ENCODE measurements at regions not wholly inside any gene's neighbourhood (a gene's known extent, or its start where the extent isn't known, plus 50 kb on each side); places are given as distances from the start of the nearest gene placed in this dataset.
A peak's percentile ranks its signal among the peaks of the same experiment; 100 is the strongest.

GRCh38 chr3:3745693-3746092 lies 53.5 kb upstream of the LRRN1 start:
- no peaks in the 10 kb centered on the region for H3K27me3 ChIP-seq (ENCODE audit: control insufficient read depth, insufficient read depth, low read length)
- DNase-seq (ENCODE audit: low read depth in 4 of 6, low spot score in 6 of 6), result no peak
- no peaks in the 10 kb centered on the region for H3K9me3 ChIP-seq (ENCODE audit: control insufficient read depth, insufficient read depth, low read length)
- no peak overlapping the region for H3K27ac ChIP-seq (ENCODE audit: low read depth, low read length)
- no CpG with 5 or more reads among the region's 1 CpG for WGBS (ENCODE audit: insufficient coverage)
- H3K36me3 ChIP-seq (ENCODE audit: control insufficient read depth, insufficient read depth, low read length), result no peaks in the 10 kb centered on the region
- peaks cover 3% of the 10 kb centered on the region for H3K4me1 ChIP-seq (ENCODE audit: control insufficient read depth, insufficient read depth, low read length)
- no peak overlapping the region for H3K4me3 ChIP-seq (ENCODE audit: low read depth, low read length)

GRCh38 chr3:3744826-3745225 lies 54.4 kb upstream of the LRRN1 start:
- H3K4me3 ChIP-seq (ENCODE audit: low read depth, low read length), result no peak overlapping the region
- peaks cover 3% of the 10 kb centered on the region for H3K4me1 ChIP-seq (ENCODE audit: control insufficient read depth, insufficient read depth, low read length)
- no peak for DNase-seq (ENCODE audit: low read depth in 4 of 6, low spot score in 6 of 6)
- no peak overlapping the region for H3K27ac ChIP-seq (ENCODE audit: low read depth, low read length)
- no peaks in the 10 kb centered on the region for H3K9me3 ChIP-seq (ENCODE audit: control insufficient read depth, insufficient read depth, low read length)
- WGBS (ENCODE audit: insufficient coverage), result no CpG with 5 or more reads among the region's 6 CpGs
- H3K27me3 ChIP-seq (ENCODE audit: control insufficient read depth, insufficient read depth, low read length), result no peaks in the 10 kb centered on the region
- H3K36me3 ChIP-seq (ENCODE audit: control insufficient read depth, insufficient read depth, low read length), result no peaks in the 10 kb centered on the region

GRCh38 chr3:3743754-3744153 lies 55.5 kb upstream of the LRRN1 start:
- no peak overlapping the region for H3K4me3 ChIP-seq (ENCODE audit: low read depth, low read length)
- H3K36me3 ChIP-seq (ENCODE audit: control insufficient read depth, insufficient read depth, low read length), result no peaks in the 10 kb centered on the region
- 93% methylated on average over 2 of the region's 3 CpGs for WGBS (ENCODE audit: insufficient coverage)
- peaks cover 3% of the 10 kb centered on the region for H3K4me1 ChIP-seq (ENCODE audit: control insufficient read depth, insufficient read depth, low read length)
- DNase-seq (ENCODE audit: low read depth in 4 of 6, low spot score in 6 of 6), result no peak
- no peaks in the 10 kb centered on the region for H3K27me3 ChIP-seq (ENCODE audit: control insufficient read depth, insufficient read depth, low read length)
- H3K9me3 ChIP-seq (ENCODE audit: control insufficient read depth, insufficient read depth, low read length), result no peaks in the 10 kb centered on the region
- no peak overlapping the region for H3K27ac ChIP-seq (ENCODE audit: low read depth, low read length)

- WGBS (ENCODE audit: insufficient coverage), result 71% methylated on average over 1 of the region's 4 CpGs
- H3K9me3 ChIP-seq (ENCODE audit: control insufficient read depth, insufficient read depth, low read length), result no peaks in the 10 kb centered on the region
- DNase-seq (ENCODE audit: low read depth in 4 of 6, low spot score in 6 of 6), result no peak
- no peaks in the 10 kb centered on the region for H3K36me3 ChIP-seq (ENCODE audit: control insufficient read depth, insufficient read depth, low read length)
- no peak overlapping the region for H3K27ac ChIP-seq (ENCODE audit: low read depth, low read length)
- no peak overlapping the region for H3K4me3 ChIP-seq (ENCODE audit: low read depth, low read length)
- peaks cover 3% of the 10 kb centered on the region for H3K4me1 ChIP-seq (ENCODE audit: control insufficient read depth, insufficient read depth, low read length)
- H3K27me3 ChIP-seq (ENCODE audit: control insufficient read depth, insufficient read depth, low read length), result no peaks in the 10 kb centered on the region
Observed at GRCh38 chr3:3740061-3740460, 59.2 kb upstream of the LRRN1 start.

- 28% methylated on average over 7 of the region's 9 CpGs for WGBS (ENCODE audit: insufficient coverage)
- no peaks in the 10 kb centered on the region for H3K36me3 ChIP-seq (ENCODE audit: control insufficient read depth, insufficient read depth, low read length)
- H3K27me3 ChIP-seq (ENCODE audit: control insufficient read depth, insufficient read depth, low read length), result no peaks in the 10 kb centered on the region
- peak; percentile 13 to 88 (median 30) for DNase-seq (ENCODE audit: low read depth in 4 of 6, low spot score in 6 of 6)
- H3K27ac ChIP-seq (ENCODE audit: low read depth, low read length), result no peak overlapping the region
- peaks cover 3% of the 10 kb centered on the region for H3K4me1 ChIP-seq (ENCODE audit: control insufficient read depth, insufficient read depth, low read length)
- no peak overlapping the region for H3K4me3 ChIP-seq (ENCODE audit: low read depth, low read length)
- H3K9me3 ChIP-seq (ENCODE audit: control insufficient read depth, insufficient read depth, low read length), result no peaks in the 10 kb centered on the region
Observed at GRCh38 chr3:3739330-3740060, 59.7 kb upstream of the LRRN1 start.

- no peak for DNase-seq (ENCODE audit: low read depth in 4 of 6, low spot score in 6 of 6)
- Histone ChIP-seq H3K27me3 (ENCODE audit: control insufficient read depth, insufficient read depth, low read length) (no peaks in the 10 kb centered on the region), H3K36me3 (ENCODE audit: control insufficient read depth, insufficient read depth, low read length) (no peaks in the 10 kb centered on the region), H3K4me3 (ENCODE audit: low read depth, low read length) (no peak overlapping the region), H3K4me1 (ENCODE audit: control insufficient read depth, insufficient read depth, low read length) (peaks cover 3% of the 10 kb centered on the region), H3K9me3 (ENCODE audit: control insufficient read depth, insufficient read depth, low read length) (no peaks in the 10 kb centered on the region), H3K27ac (ENCODE audit: low read depth, low read length) (no peak overlapping the region)
- WGBS (ENCODE audit: insufficient coverage), result 20% methylated on average over 1 of the region's 2 CpGs
Observed at GRCh38 chr3:3737531-3737930, 61.7 kb upstream of the LRRN1 start.

GRCh38 chr3:3735919-3736318 lies 63.3 kb upstream of the LRRN1 start:
- Histone ChIP-seq H3K4me3 (ENCODE audit: low read depth, low read length) (no peak overlapping the region), H3K27me3 (ENCODE audit: control insufficient read depth, insufficient read depth, low read length) (no peaks in the 10 kb centered on the region), H3K4me1 (ENCODE audit: control insufficient read depth, insufficient read depth, low read length) (no peaks in the 10 kb centered on the region), H3K36me3 (ENCODE audit: control insufficient read depth, insufficient read depth, low read length) (no peaks in the 10 kb centered on the region), H3K27ac (ENCODE audit: low read depth, low read length) (no peak overlapping the region), H3K9me3 (ENCODE audit: control insufficient read depth, insufficient read depth, low read length) (no peaks in the 10 kb centered on the region)
- 100% methylated on average over 1 of the region's 1 CpG for WGBS (ENCODE audit: insufficient coverage)
- DNase-seq (ENCODE audit: low read depth in 4 of 6, low spot score in 6 of 6), result no peak

- DNase-seq (ENCODE audit: low read depth in 4 of 6, low spot score in 6 of 6), result no peak
- no peak overlapping the region for H3K27ac ChIP-seq (ENCODE audit: low read depth, low read length)
- no peaks in the 10 kb centered on the region for H3K36me3 ChIP-seq (ENCODE audit: control insufficient read depth, insufficient read depth, low read length)
- no peaks in the 10 kb centered on the region for H3K4me1 ChIP-seq (ENCODE audit: control insufficient read depth, insufficient read depth, low read length)
- 99% methylated on average over 6 of the region's 6 CpGs for WGBS (ENCODE audit: insufficient coverage)
- H3K4me3 ChIP-seq (ENCODE audit: low read depth, low read length), result no peak overlapping the region
- H3K9me3 ChIP-seq (ENCODE audit: control insufficient read depth, insufficient read depth, low read length), result no peaks in the 10 kb centered on the region
- no peaks in the 10 kb centered on the region for H3K27me3 ChIP-seq (ENCODE audit: control insufficient read depth, insufficient read depth, low read length)
Observed at GRCh38 chr3:3734881-3735280, 64.3 kb upstream of the LRRN1 start.

GRCh38 chr3:3729261-3729660 lies 70.0 kb upstream of the LRRN1 start:
- no CpG with 5 or more reads among the region's 4 CpGs for WGBS (ENCODE audit: insufficient coverage)
- no peak overlapping the region for H3K4me3 ChIP-seq (ENCODE audit: low read depth, low read length)
- DNase-seq (ENCODE audit: low read depth in 4 of 6, low spot score in 6 of 6), result peak in 1 of 6 donors; percentile 28
- no peaks in the 10 kb centered on the region for H3K27me3 ChIP-seq (ENCODE audit: control insufficient read depth, insufficient read depth, low read length)
- H3K36me3 ChIP-seq (ENCODE audit: control insufficient read depth, insufficient read depth, low read length), result no peaks in the 10 kb centered on the region
- no peaks in the 10 kb centered on the region for H3K9me3 ChIP-seq (ENCODE audit: control insufficient read depth, insufficient read depth, low read length)
- H3K4me1 ChIP-seq (ENCODE audit: control insufficient read depth, insufficient read depth, low read length), result no peaks in the 10 kb centered on the region
- no peak overlapping the region for H3K27ac ChIP-seq (ENCODE audit: low read depth, low read length)

GRCh38 chr3:3726549-3726948 lies 72.7 kb upstream of the LRRN1 start:
- H3K36me3 ChIP-seq (ENCODE audit: control insufficient read depth, insufficient read depth, low read length), result no peaks in the 10 kb centered on the region
- H3K4me3 ChIP-seq (ENCODE audit: low read depth, low read length), result no peak overlapping the region
- no peaks in the 10 kb centered on the region for H3K9me3 ChIP-seq (ENCODE audit: control insufficient read depth, insufficient read depth, low read length)
- no peak for DNase-seq (ENCODE audit: low read depth in 4 of 6, low spot score in 6 of 6)
- WGBS (ENCODE audit: insufficient coverage), result 43% methylated on average over 2 of the region's 5 CpGs
- no peaks in the 10 kb centered on the region for H3K27me3 ChIP-seq (ENCODE audit: control insufficient read depth, insufficient read depth, low read length)
- H3K27ac ChIP-seq (ENCODE audit: low read depth, low read length), result no peak overlapping the region
- no peaks in the 10 kb centered on the region for H3K4me1 ChIP-seq (ENCODE audit: control insufficient read depth, insufficient read depth, low read length)

Measured in spinal cord (tissue), 9 donors.